Gastroesophageal sphincter (tissue), 4 donors: ENCODE measurements at regions not wholly inside any gene's neighbourhood (a gene's known extent, or its start where the extent isn't known, plus 50 kb on each side); places are given as distances from the start of the nearest gene placed in this dataset.

ENCODE experiments used
- ATAC-seq: fragments of 150-250 bp; one replicate; pipeline ENCODE4 v1.9.1; 2016; ENCODE audit warnings: mild to moderate bottlenecking, moderate library complexity
- H3K27ac ChIP-seq, 4 donors: fragments of 200-600 bp; sonication (generic) in 3 of 4; 1 replicate in 3 of 4; 2 replicates in 1 of 4; pipeline ENCODE4 v1.5.1; 2016 to 2019
- H3K27me3 ChIP-seq: fragments of 200-600 bp; sonication (generic); one replicate; pipeline ENCODE4 v1.5.1; 2019
- H3K36me3 ChIP-seq, 2 donors: fragments of 200-600 bp; sonication (generic); one replicate each; pipeline ENCODE4 v1.5.1; 2019; ENCODE audit warnings: control low read depth in 1 of 2
- H3K4me1 ChIP-seq, 3 donors: fragments of 200-600 bp; sonication (generic); 1 replicate in 2 of 3; 2 replicates in 1 of 3; pipeline ENCODE4 v1.5.1; 2016 to 2019; ENCODE audit warnings: control low read depth in 2 of 3
- H3K4me3 ChIP-seq, 2 donors: fragments of 200-600 bp; sonication (generic); one replicate each; pipeline ENCODE4 v1.5.1; 2019; ENCODE audit warnings: mild to moderate bottlenecking in 1 of 2, moderate library complexity in 1 of 2
- H3K9me3 ChIP-seq, 3 donors: fragments of 200-600 bp; sonication (generic); one replicate each; pipeline ENCODE4 v1.5.1; 2017 to 2019; ENCODE audit warnings: control low read depth in 2 of 3
- EP300 ChIP-seq: sonication (generic); formaldehyde crosslinking; IDR thresholded peaks from one replicate; pipeline ENCODE4 v1.6.1; 2017; ENCODE audit warnings: antibody characterized with exemption, mild to moderate bottlenecking
- POLR2A ChIP-seq, 2 donors: fragments of 450-650 bp; IDR thresholded peaks; one replicate each; pipeline ENCODE4 v1.6.1; 2017; ENCODE audit warnings: antibody characterized with exemption in 2 of 2, mild to moderate bottlenecking in 2 of 2, moderate library complexity in 1 of 2
- POLR2AphosphoS5 ChIP-seq: sonication (generic); formaldehyde crosslinking; IDR thresholded peaks from one replicate; pipeline ENCODE4 v1.6.1; 2017; ENCODE audit warnings: antibody characterized with exemption
- WGBS, 2 donors: methylation state at CpG; one replicate each; pipeline ENCODE4 v1.1.5; 2018; ENCODE audit warnings: low coverage in 1 of 2; 5-methylcytosine and 5-hydroxymethylcytosine counted together
- TF ChIP-seq, protein P1 (sequence below), 4 experiments: fragments of 200-600 bp in 2 of 4; fragments of 450-650 bp in 2 of 4; sonication (generic) in 1 of 4; IDR thresholded peaks; one replicate each; pipeline ENCODE4 v1.5.1; 2017 to 2019; ENCODE audit warnings: antibody characterized with exemption in 4 of 4, mild to moderate bottlenecking in 2 of 4, moderate library complexity in 2 of 4

DNA sequence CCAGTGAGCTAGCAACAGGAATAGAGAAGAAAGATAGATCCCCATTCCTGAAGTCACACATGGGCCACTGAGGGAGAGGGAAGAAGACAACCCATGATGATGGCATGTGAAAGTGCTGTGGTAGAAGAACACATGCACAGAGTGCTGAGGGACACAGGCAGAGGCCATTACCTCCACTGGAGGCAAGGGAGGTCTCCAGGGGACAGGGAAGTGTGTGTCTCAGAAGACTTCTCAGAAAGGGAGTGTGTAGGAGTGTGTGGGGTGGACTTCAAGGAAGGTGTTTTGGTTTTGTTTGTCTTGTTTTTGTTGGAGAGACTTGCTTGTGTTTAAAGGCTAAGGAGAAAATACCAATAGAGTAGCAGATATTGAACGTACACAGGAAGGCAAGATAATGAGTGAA, 77.0 kb upstream of the SMARCA2 start:
- 80% methylated on average over 1 of the region's 1 CpG; no CpG with 5 or more reads in 1 of the 2 donors for WGBS, 2 donors
- Histone ChIP-seq H3K4me3 (no peak overlapping the region), H3K9me3 (no peaks in the 10 kb centered on the region), H3K36me3 (no peaks in the 10 kb centered on the region), H3K4me1 (no peaks in the 10 kb centered on the region), H3K27me3 (no peaks in the 10 kb centered on the region), H3K27ac (no peak overlapping the region)
- TF ChIP-seq, protein P1, sequence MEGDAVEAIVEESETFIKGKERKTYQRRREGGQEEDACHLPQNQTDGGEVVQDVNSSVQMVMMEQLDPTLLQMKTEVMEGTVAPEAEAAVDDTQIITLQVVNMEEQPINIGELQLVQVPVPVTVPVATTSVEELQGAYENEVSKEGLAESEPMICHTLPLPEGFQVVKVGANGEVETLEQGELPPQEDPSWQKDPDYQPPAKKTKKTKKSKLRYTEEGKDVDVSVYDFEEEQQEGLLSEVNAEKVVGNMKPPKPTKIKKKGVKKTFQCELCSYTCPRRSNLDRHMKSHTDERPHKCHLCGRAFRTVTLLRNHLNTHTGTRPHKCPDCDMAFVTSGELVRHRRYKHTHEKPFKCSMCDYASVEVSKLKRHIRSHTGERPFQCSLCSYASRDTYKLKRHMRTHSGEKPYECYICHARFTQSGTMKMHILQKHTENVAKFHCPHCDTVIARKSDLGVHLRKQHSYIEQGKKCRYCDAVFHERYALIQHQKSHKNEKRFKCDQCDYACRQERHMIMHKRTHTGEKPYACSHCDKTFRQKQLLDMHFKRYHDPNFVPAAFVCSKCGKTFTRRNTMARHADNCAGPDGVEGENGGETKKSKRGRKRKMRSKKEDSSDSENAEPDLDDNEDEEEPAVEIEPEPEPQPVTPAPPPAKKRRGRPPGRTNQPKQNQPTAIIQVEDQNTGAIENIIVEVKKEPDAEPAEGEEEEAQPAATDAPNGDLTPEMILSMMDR (IDR thresholded peaks at IDR 0.05), result no peak
- TF ChIP-seq POLR2A (IDR thresholded peaks at IDR 0.05), result no peak
- TF ChIP-seq POLR2AphosphoS5, result no peak
- no peak for ATAC-seq

DNA sequence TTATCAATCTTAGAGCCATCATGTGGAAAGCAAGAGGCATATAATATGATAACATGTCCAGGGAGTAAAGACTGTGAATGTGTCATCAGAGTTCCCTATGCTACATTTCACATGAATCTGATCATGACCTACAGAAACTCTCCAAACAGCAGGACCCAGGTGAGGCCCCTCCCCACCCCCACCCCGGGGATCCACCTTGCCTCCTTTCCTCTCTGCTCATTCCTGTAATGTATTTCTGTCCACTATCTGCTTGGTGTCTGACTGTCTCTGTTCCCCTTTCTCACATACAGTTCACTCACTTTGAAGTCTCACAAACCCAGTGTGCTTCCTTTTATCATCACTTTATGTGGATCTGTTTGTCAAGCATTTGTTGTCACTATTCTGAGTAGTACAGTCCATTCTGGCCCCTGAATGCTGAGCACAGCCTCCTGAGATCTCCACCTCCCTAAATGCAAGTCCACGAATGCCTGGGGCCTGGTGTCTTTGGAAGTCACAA, 76.4 kb upstream of the SMARCA2 start:
- no peak for ATAC-seq
- TF ChIP-seq POLR2A (IDR thresholded peaks at IDR 0.05), result no peak
- no peak for TF ChIP-seq EP300
- TF ChIP-seq POLR2AphosphoS5, result no peak
- TF ChIP-seq, protein P1 (IDR thresholded peaks at IDR 0.05), result no peak
- 69% methylated on average over 2 of the region's 2 CpGs; no CpG with 5 or more reads in 1 of the 2 donors for WGBS, 2 donors
- no peaks in the 10 kb centered on the region for H3K27me3 ChIP-seq
- no peak overlapping the region for H3K4me3 ChIP-seq
- no peaks in the 10 kb centered on the region for H3K4me1 ChIP-seq
- H3K9me3 ChIP-seq, result no peaks in the 10 kb centered on the region
- H3K36me3 ChIP-seq, result no peaks in the 10 kb centered on the region
- no peak overlapping the region for H3K27ac ChIP-seq

DNA sequence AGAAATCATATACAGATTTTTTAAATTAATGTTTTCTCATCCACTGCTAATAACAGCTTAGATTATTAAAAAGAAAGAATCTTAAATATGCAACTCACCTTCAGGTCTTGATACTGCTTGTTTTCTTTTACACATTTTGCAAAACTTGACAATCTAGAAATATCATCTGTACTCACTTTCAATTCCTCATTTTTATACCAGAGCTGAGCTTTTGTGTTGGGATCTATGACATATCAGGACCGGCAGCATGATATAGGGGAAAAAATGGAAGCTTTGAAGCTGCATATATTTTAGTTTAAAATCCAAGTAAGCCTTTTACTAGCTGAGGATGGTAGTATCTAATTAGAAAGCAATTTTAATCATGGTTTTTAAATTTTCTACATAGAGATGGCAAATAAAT, 75.7 kb upstream of the SMARCA2 start:
- no peaks in the 10 kb centered on the region for H3K9me3 ChIP-seq
- ATAC-seq, result no peak

DNA sequence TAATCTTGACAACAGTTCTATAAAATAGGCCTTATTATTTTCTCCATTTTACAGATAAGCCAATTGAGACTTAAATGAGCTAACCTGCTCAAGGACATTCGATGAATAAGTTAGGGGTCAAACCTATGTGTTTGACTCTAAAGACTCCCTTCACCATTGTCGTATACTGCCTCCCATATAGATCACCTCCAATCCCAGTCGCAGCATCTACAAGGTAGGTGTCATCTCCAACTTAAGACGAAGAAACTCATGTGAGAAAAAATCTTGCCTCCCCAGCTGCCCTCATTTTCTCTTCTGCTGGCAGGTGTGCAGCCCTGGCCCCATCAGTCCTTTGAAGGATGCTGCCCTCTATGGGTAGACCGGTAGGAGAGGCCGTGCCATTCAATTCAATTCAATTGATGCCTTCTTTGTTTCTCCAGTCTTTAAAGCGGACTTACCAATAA, 75.2 kb upstream of the SMARCA2 start:
- Histone ChIP-seq H3K4me1 (no peaks in the 10 kb centered on the region), H3K36me3 (no peaks in the 10 kb centered on the region), H3K27ac (no peak overlapping the region), H3K4me3 (no peak overlapping the region), H3K9me3 (no peaks in the 10 kb centered on the region), H3K27me3 (no peaks in the 10 kb centered on the region)
- no peak for ATAC-seq
- WGBS, 2 donors, result 52% methylated on average over 6 to 7 of the region's 7 CpGs
- TF ChIP-seq POLR2AphosphoS5, result no peak
- TF ChIP-seq, protein P1 (IDR thresholded peaks at IDR 0.05), result peak in 3 of 4 experiments; percentile 10 to 54 (median 13)

More for the DNA sequence above, 75.7 kb upstream of the SMARCA2 start:
- TF ChIP-seq POLR2AphosphoS5, result no peak
- TF ChIP-seq EP300, result no peak
- TF ChIP-seq, protein P1 (IDR thresholded peaks at IDR 0.05), result no peak
- no peak for TF ChIP-seq POLR2A (IDR thresholded peaks at IDR 0.05)
- no peaks in the 10 kb centered on the region for H3K4me1 ChIP-seq
- 93 to 100% methylated on average over 1 of the region's 1 CpG for WGBS, 2 donors
- H3K36me3 ChIP-seq, result no peaks in the 10 kb centered on the region
- no peak overlapping the region for H3K27ac ChIP-seq
- no peaks in the 10 kb centered on the region for H3K27me3 ChIP-seq
- H3K4me3 ChIP-seq, result no peak overlapping the region

DNA sequence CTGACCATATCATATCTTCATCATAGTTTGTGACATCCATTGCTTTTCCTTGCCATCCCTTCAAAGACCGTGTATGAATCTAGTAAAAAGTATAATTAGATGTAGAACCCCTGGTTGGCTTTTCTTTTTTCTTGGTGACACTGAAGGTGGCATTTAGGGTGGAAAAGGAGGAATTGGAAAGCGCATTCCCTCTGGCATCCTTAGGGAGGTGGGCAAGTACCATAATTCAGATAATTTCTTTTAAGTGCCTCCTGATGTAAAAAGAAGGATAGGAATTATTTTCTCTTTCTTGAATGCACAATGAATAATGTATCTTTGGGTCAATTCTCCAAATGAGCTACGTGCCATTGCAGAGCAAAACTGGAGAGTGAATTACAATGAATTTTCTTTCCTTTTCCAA, 73.2 kb upstream of the SMARCA2 start:
- Histone ChIP-seq H3K4me1 (no peaks in the 10 kb centered on the region), H3K27me3 (no peaks in the 10 kb centered on the region), H3K36me3 (no peaks in the 10 kb centered on the region), H3K4me3 (no peak overlapping the region), H3K9me3 (no peaks in the 10 kb centered on the region), H3K27ac (no peak overlapping the region)
- TF ChIP-seq EP300 (no peak), POLR2A (IDR thresholded peaks at IDR 0.05) (no peak), POLR2AphosphoS5 (no peak)
- TF ChIP-seq, protein P1 (IDR thresholded peaks at IDR 0.05), result peak in 2 of 4 experiments; percentile 13 to 35
- 73 to 77% methylated on average over 3 of the region's 3 CpGs for WGBS, 2 donors
- no peak for ATAC-seq
